HK-2 (cell line): ENCODE measurements at regions not wholly inside any gene's neighbourhood (a gene's known extent, or its start where the extent isn't known, plus 50 kb on each side); places are given as distances from the start of the nearest gene placed in this dataset.

ENCODE experiments used
- DNase-seq: peaks from one replicate; pipeline ENCODE4 v3.0.0-alpha.2; 2018; ENCODE audit not compliant: unreplicated experiment

DNA sequence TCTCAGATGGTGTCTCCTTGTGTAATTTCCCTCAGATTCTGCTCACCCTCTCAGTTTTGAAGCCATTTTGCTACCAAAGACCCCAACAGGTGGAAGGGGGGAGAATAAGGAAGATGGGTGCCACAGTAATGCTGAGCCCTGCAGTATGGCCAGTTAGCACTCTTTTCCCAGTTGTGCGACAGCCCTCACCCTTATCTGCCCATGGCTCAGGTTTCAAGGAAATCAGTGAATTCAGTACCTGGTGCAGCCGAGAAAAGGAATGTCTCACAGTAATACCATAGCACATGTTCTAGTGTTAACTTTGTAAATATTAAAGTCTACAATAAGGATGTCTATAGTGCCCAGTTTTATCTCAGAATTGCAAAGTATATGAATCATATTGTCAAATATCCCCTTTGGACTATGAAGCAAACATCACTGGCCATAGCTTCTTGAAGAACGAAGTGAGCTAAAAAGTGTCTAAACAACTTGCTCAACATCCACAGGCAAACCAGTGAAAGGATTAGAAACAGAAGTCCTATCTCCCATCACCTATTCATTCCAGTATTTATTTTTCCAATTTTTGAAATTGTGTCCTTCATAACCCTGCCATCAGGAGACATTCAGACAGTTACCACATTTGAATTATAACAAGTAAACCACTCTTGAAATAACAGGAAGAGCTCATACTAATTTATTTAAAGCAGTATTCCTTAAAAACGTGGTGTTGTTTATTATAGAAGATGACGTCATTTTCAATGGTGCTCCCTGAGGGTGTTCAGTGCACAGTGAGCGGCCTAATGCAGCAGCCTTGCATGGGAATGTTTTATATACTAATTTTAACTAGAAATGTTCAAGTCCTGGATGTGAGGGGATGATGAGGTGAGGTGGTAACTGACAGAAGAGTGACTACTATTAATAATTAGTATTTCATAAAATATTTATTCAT, 366.2 kb downstream of the TFAP2A start:
- DNase-seq = no peak

DNA sequence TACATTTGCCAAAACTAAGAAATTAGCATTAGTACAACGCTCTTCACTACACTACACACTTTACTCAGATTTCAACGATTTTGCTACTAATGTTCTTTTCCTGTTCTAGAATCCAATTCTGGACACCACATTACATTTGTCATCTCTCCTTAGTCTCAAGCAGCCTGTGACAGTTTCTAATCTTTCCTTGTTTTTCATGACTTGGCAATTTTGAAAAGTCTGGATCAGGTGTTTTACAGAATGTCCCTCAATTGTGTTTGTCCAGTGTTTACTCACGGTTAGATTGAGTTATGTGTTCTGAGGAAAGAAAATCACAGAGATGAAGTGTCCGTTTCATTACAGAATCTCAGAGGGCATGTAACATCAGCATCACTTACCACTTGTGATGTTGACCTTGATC, 372.6 kb downstream of the TFAP2A start:
- no peak for DNase-seq

DNA sequence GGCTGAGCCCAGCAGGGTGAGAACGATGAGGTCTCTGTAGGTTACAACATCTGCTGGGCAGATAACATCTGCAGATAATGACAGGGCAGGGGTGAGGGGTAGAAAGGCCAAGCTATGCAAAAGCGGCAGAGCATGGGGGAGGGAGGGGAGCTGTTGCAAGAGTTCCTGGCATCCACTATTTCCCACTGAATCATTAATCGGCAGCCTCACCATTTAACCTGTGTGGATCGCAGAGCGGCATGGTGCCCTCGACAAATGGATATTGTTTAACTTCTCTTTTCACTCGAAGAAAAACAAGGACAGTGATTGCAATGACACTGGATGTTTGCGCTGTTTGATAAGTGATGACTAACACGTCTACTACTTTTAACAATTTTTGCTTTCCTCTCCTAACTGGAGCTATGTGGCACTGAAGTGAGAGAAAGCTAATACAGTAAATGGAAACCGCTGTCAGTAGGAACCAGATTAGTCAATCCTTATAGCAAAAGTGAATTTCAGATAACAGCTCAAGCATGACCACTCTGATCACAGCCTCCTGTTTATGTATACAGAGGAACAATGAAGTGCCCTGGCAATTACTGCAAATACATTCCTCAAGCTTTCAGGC, 381.5 kb downstream of the TFAP2A start:
- DNase-seq = peak; percentile 66

DNA sequence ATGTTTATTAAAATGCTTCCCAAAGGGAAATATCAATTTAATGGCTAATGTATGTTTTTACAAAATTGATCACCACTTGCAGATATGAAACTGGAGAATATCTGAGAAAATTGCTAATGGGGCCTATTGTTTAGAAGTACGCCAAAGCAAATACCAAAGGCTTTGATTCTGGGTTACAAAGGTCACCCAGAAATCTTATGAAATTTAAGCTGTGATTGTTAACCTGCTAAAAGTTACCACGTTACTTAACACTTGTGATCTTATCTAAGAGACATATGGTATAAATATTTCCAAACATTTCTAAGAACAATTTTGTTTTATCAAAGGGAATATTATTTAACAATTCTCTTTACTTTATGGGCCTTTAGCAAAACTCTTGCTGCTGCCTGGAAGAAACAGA, 383.3 kb downstream of the TFAP2A start:
- no peak for DNase-seq

DNA sequence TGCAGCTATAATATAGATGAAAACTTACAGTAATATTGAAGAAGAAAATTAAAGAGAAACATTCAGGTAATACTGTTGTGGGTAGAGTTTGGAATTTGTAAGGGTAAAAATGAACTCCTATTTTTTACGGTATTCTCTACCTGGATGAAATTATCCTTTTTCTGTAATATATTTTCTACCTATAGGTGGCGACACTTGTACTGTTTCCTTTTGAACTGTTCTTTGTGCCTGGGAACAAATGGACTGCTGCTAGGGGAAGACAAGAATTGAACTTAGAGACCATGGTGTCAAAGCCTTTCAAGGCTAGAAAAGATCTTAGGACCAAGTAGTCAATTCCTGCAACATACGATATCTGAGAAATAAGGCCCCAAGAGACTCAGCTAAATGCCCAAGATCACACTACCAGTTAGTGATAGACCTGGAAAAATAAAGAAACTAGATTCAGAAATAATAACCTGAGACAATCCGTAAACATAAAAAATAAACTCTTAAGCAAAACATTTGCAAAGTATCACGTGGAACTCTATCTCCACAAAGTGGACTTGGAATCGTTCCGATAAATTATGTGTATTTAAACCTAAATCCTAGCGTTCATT, 383.8 kb downstream of the TFAP2A start:
- no peak for DNase-seq

DNA sequence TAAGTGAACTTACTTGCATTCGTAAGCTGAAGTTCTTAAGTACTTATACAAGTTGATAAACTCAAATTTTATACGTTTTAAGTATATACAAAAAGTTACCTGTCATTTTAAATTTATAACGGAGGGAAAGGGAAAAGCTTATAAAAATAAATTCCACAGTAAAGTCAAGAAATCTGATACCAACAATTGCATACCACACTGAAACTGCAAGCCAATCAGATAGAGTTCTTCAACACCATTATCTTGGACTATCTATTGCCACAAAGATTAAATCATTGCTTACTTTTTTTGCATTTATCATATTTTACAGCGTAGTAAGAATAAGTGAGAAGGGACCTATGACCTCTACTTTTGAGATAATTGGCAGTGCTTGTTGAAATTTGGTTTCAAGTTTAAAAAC, 386.7 kb downstream of the TFAP2A start:
- DNase-seq = no peak

DNA sequence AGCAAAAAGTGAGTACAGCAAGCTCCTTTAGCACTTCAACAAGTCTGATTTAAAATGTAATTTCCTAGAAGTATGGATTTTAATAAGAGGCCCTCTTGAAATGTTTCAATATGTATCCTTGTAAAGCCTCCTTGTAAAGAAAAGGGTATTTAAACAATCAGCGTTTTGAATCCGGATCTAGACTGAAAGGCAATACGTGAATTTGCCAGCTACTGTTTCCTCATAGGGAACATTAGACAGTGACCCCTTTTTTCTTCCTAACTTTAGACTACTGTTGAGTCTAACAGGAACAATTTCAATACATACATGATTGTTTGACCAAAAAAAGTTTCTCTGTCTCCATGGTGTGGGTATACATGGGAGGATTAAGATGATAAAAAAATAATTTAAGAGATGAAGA, 395.0 kb downstream of the TFAP2A start:
- DNase-seq = no peak

DNA sequence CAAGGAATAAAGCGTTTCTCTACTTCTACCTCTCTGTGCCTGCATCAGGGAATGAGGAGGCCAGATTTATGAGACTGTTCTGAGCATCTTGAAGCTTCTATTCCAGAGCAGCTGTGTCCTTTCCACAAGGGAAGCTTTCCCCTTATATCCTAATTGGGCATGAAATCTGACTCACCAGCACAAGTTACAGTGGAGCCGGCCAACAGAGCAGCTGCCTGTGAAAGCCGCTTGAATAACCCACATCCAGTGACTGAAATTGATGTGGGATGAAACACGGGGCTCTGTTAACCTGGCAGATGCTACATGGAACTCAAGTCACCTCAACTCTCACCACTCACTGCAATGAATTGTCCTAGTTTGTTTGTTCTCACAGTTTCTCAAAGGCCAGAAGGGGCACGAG, 400.3 kb downstream of the TFAP2A start:
- DNase-seq = no peak

DNA sequence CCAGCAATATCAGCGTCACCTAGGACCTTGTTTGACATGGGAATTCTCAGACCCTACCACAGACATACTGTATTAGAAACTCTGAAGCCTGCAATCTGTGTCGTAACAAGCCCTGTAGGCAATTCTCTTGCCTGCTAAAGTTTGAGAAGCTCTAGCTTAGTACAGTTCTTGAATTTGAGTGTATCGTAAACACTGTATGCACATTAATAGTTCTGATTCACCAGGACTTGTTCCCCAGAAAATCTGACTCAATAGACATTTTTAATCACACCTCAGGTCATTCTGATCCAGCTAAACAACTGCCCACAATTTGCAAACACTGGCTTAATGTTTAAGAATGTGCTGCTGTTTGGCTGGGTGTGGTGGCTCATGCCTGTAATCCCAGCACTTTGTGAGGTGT, 414.3 kb downstream of the TFAP2A start:
- no peak for DNase-seq

DNA sequence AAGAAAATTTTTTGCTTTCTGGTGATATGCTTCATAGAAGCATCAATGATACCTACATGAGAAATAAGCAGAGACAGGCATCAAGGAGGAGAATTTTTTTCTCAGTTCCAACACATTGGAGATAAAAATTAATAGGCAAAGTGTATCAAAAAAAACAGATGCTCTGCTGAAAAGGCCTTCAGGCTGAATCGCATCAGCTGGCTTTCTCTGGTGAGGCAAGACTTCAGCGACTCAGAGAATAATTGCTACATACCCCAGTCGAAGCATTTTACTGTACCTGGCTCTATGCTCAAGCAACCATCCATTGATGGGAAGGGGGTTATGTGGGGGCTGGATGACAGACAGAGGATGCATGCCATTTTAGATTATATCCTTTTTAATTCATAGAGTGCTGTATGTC, 415.1 kb downstream of the TFAP2A start:
- no peak for DNase-seq

DNA sequence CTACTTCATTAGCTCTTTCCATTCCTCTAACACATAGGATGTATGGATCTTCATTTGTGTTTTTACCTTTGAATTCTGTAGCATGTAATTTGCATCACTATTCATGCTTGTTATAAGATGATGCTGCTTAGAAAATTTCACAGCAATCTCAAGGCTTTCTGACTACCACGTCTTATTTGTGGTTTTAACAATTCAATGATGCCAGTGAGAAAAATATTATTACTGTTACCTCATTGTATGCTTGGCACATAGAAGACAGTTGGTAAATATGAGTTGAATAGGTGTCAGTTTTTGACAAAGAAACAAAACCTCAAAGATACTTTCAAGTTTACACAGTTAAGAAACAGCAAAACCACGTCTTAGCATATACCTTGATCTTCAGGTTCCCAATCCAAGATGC, 428.6 kb downstream of the TFAP2A start:
- no peak for DNase-seq

DNA sequence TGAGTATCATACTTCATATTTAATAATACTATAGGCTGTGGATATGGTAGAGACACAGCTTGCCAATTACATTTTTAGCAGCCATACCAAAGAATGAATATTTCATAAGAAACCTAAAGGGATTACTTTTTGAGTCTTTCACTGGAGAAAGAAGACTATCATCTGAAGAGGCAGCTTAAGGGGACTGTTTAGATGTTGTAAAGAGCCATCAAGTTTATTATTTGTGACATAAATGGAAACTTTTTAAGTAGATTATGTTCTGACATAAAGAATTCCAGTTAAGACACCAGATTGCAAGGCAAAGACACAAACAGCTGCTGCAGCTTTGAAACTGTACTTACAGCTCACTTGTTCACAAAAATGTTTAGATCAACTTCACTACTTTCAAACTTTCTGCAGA, 429.4 kb downstream of the TFAP2A start:
- no peak for DNase-seq

DNA sequence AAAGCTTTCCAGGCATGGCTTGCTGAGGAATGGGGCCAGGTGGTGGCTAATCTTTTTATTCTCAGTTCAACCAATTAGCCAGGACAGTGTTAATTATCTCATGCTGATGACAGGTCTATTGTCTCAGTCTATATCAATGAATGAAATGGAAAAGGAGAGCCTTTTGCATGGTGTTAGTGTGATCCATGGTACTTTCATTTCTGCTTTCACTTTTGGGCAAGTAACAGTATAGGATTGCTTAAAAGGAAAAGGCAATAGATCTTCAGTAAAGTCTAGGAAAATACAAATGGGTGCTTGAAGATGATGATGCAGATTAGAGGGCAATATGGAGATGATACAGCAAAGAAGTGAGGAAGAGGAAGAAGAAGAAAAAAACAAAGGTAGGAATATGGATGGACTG, 430.3 kb downstream of the TFAP2A start:
- no peak for DNase-seq

DNA sequence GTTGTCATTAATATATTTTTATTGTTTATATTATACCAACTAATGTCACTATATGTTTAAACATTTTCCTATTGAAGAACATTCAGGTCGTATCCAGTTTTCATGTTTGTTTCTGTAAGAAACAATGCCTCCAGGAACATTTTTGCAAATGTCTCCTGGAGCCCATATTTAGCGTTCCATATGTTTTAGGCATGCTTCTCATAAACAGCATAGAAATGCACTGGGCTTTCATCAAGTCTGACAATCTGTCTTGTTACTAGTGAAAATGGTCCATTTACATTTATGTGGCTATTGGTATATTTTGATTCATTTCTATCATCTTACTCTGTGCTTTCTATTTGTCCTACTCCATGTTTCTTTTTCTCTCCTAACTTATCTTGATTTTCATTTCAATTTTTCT, 431.7 kb downstream of the TFAP2A start:
- DNase-seq = no peak

DNA sequence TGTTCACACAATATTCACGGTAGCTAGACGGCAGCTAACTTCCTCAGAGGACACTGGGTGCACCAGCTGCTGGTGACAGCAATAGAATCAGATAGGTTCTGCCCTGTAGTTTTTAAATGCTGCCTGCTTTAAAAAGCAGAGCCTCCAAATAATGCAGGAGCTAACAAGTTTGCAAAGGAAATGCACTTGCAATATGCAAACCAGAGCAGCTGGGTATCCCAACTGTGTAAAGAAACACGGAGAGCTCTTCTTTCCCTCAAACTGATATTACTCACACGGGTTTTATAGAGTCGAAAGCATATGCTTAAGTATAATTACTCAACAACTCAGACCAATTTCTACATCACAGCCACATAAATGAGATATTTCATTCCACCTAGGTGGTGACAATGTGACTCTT, 432.7 kb downstream of the TFAP2A start:
- no peak for DNase-seq

DNA sequence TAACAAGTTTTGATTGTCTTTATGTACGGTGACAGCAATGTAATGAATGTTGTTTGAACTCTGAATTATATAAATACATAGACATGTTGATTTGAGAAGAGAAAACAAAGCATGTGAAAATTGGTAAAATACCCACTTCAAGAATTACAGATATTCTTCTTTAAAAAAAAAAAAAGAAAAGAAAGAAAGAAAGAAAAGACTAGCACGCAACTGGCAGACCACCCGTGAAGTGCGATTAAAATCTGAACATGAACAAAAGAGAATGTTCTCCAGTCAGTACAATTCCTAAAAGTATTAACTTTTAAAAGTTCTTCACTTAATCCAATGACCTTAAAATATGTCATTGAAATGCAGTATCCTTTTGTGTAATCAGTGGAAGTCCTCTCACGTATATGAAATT, 434.9 kb downstream of the TFAP2A start:
- no peak for DNase-seq

DNA sequence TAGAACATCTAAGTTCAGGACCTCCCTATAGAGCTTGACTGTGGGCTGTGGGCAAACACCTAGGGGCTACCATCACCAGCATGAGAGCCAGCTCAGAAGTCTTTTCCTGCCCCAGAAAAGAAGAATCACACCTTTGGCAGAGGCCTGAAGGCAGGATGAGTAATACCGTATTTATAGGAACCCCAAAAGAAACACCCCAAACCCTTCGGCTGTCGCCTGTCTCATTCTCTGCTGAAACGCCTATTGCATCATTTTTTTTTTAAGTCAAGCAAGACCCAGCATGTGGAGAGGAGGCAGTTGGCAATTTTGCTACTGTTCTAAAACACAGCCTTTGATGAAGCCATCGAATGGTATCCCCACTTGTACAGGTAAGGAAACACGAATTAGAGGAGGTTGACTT, 436.4 kb downstream of the TFAP2A start:
- no peak for DNase-seq

DNA sequence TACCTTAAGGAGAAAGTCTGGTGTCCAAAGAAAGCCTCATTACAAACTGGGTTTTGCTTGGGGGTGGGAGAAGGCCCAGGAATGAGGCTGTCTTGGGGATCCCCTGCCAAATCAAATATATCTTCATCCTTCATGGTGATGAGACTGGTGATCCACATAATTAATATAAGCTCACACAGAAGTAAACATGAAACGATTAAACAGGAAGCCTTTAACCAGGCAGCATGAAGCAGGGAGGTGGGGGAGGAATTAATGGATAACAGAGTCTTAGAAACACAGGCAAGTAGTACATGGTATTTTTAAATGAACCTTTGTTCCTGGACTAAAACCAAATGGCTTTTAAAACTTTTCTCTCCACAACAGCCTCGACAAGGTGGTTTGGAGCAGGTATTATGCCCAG, 437.5 kb downstream of the TFAP2A start:
- DNase-seq = no peak

DNA sequence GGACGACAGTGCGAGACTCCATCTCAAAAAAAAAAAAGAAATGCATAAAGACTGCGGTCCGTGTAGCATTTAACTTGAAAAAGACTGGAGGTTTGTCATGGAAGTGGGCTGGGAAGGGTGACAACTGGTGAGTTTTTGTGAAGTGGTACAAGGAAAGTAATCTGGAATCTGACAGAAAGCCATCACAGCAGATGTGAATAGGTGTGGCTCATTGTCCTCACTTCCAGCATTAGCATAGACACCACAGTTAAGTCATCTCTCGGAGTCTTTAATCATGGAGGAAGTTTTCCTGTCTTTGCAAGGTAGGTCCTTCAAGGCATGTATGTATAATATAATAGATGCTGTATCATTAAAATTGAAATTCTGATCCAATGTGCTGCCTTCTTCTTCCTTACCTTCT, 453.2 kb downstream of the TFAP2A start:
- no peak for DNase-seq

DNA sequence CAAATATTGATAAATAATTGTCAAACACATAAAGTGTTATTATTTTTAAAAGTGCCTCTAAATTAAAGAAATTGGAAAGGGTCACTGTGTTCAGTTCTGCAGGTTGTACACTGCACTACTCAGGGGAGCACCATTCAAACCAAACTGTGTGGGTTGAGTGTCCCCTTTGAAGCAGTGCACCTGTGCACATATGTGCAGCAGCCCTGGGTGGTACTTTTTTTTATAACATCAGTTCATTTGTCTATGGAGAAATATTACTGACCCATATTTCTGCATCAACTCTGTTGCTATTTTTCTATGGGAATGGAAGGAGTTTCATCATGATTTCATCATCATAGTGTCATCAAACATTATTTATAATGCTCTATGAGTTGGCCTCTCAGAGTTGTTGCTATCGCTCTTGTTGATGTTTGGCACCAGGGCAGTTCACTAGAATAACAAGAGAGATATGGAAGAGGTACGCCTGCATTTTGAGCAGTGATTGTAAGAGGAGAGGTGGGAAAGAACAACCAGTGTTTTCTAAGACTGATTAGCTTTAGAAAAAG, 457.6 kb downstream of the TFAP2A start:
- no peak for DNase-seq

DNA sequence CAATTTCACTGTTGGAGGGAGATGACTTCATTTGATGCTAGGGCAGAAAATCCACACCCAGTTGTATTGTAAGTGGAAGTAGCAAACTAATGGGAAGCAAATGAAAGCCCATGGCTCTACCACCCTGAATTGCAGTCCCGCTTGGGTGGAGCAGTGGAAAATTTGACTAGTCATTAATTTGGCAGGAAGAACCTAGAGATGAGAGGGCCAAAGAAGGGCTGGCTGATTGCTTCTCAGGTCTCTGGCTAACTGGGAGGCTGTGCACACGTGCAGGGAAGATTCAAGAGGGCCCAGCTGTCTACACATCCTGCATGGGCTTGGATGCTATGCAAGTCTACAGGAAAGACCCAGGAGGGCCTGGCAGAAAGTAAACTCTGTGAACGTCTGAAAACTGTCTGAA, 466.2 kb downstream of the TFAP2A start:
- DNase-seq = no peak

DNA sequence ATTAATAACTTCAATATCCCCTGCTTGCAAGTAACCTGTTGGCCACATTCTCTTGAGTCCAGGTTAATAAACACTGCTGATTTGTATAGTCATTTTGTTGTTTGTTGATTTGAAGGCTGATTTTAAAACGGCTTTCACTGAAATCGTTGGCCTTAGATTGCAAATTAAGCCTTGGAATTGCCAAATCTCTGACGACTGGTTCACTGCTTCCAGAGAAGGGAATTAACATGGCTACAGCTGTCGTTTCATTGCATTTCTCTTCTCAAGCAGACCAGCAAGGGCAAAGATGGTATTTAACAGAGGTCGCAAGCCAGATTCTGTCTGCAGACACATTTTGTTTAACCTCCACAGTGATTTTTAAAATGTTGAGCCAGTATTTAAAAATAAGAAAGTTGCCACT, 470.9 kb downstream of the TFAP2A start:
- no peak for DNase-seq

DNA sequence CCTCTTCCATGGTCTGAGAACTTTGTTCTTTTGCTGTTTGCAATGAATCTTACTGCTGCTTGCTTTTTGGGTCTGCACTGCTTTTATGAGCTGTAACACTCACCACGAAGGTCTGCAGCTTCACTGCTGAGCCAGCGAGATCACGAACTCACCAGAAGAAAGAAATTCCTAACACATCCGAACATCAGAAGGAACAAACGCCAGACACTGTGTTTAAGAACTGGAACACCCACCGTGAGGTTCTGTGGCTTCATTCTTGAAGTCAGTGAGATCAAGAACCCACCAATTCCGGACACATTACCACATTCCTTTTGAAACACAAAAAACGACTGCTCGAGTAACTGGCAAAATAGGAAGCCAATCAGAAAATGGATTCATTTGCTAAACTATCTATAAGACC, 471.8 kb downstream of the TFAP2A start:
- no peak for DNase-seq
